ENCODE measurements at regions not wholly inside any gene's neighbourhood (a gene's known extent, or its start where the extent isn't known, plus 50 kb on each side); places are given as distances from the start of the nearest gene placed in this dataset.
A peak's percentile ranks its signal among the peaks of the same experiment; 100 is the strongest.

DNA sequence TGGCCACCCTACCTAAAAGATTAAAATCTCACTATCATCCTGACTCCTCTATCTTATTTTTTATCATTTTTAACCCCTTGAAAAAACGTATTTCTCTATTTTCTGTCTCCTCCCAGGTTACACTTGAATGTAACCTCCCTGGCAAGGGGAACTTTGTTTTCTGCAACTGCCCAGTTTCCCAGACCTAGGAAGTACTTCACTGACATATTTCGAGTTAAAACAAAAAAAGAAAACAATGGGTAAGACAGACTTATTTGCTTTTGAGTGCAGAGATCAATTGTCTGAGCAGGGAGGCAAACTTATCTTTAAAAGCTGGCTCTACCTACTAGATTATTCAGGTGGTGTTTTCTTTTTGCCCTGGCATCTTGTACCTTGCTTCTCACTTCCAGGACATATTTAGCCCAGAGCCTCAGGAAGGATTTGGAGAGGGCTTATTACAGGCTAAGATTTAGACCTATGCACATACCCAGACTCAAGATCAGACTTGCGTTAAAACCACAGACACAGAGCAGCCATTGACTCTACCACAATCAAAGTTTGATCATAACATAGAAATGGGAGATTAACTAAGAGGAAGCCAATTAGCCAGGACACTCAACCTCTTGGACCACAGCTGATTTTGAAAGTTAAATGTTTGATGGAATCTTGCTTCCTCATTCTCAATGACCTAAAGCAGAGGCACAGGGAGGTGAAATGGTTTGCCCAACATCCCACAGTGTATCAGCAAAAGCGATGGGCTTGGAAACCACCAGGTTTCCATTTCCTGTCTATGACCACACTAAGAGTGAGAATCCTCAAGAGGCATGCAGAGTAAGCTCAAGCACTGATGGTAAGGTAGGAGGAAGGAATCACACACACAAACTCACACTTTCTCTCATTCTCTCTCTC lies 169.5 kb upstream of the THBS1 start:
- Histone ChIP-seq H4K20me1 (ENCODE audit: insufficient read depth, low read length) (no peaks in the 10 kb centered on the region), H3K79me2 (ENCODE audit: insufficient read depth, low read length) (no peaks in the 10 kb centered on the region), H3K9ac (ENCODE audit: low read length) (no peak overlapping the region), H3K4me3 (ENCODE audit: insufficient read depth, low read depth, low read length) (no peak overlapping the region), H3K4me2 (ENCODE audit: low read length) (no peak overlapping the region), H3K4me1 (ENCODE audit: insufficient read depth, low read length) (no peaks in the 10 kb centered on the region), H3K9me3 (ENCODE audit: insufficient read depth, low read depth, low read length) (peaks cover 8% of the 10 kb centered on the region), H2AFZ (ENCODE audit: low read depth, low read length) (no peak overlapping the region), H3K27me3 (ENCODE audit: insufficient read depth, low read length) (no peaks in the 10 kb centered on the region), H3K36me3 (ENCODE audit: insufficient read depth, low read length) (no peaks in the 10 kb centered on the region), H3K27ac (ENCODE audit: low read depth, low read length) (no peak overlapping the region)
- Mint-ChIP-seq H3K27me3 (ENCODE audit: low read depth, unreplicated experiment) (no peaks in the 10 kb centered on the region), H3K4me1 (ENCODE audit: low read depth, unreplicated experiment) (peaks cover 18% of the 10 kb centered on the region), H3K36me3 (ENCODE audit: low read depth, unreplicated experiment) (peaks cover 2% of the 10 kb centered on the region), H3K4me3 (ENCODE audit: unreplicated experiment) (no peak overlapping the region), H3K27ac (ENCODE audit: unreplicated experiment) (peak overlapping the region; percentile 82), H3K9me3 (ENCODE audit: unreplicated experiment) (peaks cover 8% of the 10 kb centered on the region)
- FAIRE-seq (peak; percentile 82), DNase-seq (ENCODE audit: low read depth) (peak; percentile 50)
- TF ChIP-seq, protein P1, sequence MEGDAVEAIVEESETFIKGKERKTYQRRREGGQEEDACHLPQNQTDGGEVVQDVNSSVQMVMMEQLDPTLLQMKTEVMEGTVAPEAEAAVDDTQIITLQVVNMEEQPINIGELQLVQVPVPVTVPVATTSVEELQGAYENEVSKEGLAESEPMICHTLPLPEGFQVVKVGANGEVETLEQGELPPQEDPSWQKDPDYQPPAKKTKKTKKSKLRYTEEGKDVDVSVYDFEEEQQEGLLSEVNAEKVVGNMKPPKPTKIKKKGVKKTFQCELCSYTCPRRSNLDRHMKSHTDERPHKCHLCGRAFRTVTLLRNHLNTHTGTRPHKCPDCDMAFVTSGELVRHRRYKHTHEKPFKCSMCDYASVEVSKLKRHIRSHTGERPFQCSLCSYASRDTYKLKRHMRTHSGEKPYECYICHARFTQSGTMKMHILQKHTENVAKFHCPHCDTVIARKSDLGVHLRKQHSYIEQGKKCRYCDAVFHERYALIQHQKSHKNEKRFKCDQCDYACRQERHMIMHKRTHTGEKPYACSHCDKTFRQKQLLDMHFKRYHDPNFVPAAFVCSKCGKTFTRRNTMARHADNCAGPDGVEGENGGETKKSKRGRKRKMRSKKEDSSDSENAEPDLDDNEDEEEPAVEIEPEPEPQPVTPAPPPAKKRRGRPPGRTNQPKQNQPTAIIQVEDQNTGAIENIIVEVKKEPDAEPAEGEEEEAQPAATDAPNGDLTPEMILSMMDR (IDR thresholded peaks at IDR 0.05; ENCODE audit: insufficient read depth, low read depth, low read length) = no peak
- no peak for TF ChIP-seq EZH2 (IDR thresholded peaks at IDR 0.05; ENCODE audit: insufficient read depth, low read length)

DNA sequence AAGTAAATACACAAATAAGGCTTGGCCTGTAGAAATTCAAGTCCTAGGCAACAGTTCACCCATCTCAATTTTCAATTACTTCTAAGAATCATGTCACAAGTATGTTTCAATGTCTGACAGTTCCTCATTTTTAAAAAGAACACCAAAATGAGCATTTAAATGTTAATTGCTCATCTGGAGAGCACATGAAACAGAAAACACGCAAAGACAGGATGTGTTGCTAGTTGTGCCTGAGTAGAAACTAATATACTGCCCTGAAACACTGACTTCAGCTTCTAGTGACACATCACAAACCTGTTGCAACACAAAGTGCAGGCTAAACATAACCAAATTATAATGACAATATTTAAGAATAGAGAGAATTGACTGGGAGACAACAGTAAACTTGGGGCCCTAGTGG lies 167.3 kb upstream of the THBS1 start:
- H3K9me3 Mint-ChIP-seq (ENCODE audit: unreplicated experiment) = peaks cover 13% of the 10 kb centered on the region
- H3K27me3 Mint-ChIP-seq (ENCODE audit: low read depth, unreplicated experiment) = no peaks in the 10 kb centered on the region
- no peak overlapping the region for H3K4me3 Mint-ChIP-seq (ENCODE audit: unreplicated experiment)
- H3K27ac Mint-ChIP-seq (ENCODE audit: unreplicated experiment) = no peak overlapping the region
- TF ChIP-seq, protein P1 (IDR thresholded peaks at IDR 0.05; ENCODE audit: insufficient read depth, low read depth, low read length) = no peak
- TF ChIP-seq EZH2 (IDR thresholded peaks at IDR 0.05; ENCODE audit: insufficient read depth, low read length) = no peak
- no peak overlapping the region for H2AFZ ChIP-seq (ENCODE audit: low read depth, low read length)
- no peak for DNase-seq (ENCODE audit: low read depth)
- peaks cover 10% of the 10 kb centered on the region for H3K9me3 ChIP-seq (ENCODE audit: insufficient read depth, low read depth, low read length)
- no peaks in the 10 kb centered on the region for H4K20me1 ChIP-seq (ENCODE audit: insufficient read depth, low read length)
- H3K4me3 ChIP-seq (ENCODE audit: insufficient read depth, low read depth, low read length) = no peak overlapping the region
- no peak overlapping the region for H3K27ac ChIP-seq (ENCODE audit: low read depth, low read length)
- H3K4me1 Mint-ChIP-seq (ENCODE audit: low read depth, unreplicated experiment) = peaks cover 18% of the 10 kb centered on the region
- no peak overlapping the region for H3K4me2 ChIP-seq (ENCODE audit: low read length)
- H3K36me3 Mint-ChIP-seq (ENCODE audit: low read depth, unreplicated experiment) = peaks cover 4% of the 10 kb centered on the region
- no peaks in the 10 kb centered on the region for H3K27me3 ChIP-seq (ENCODE audit: insufficient read depth, low read length)
- H3K36me3 ChIP-seq (ENCODE audit: insufficient read depth, low read length) = no peaks in the 10 kb centered on the region
- H3K4me1 ChIP-seq (ENCODE audit: insufficient read depth, low read length) = no peaks in the 10 kb centered on the region
- H3K9ac ChIP-seq (ENCODE audit: low read length) = no peak overlapping the region
- no peak for FAIRE-seq
- H3K79me2 ChIP-seq (ENCODE audit: insufficient read depth, low read length) = no peaks in the 10 kb centered on the region

DNA sequence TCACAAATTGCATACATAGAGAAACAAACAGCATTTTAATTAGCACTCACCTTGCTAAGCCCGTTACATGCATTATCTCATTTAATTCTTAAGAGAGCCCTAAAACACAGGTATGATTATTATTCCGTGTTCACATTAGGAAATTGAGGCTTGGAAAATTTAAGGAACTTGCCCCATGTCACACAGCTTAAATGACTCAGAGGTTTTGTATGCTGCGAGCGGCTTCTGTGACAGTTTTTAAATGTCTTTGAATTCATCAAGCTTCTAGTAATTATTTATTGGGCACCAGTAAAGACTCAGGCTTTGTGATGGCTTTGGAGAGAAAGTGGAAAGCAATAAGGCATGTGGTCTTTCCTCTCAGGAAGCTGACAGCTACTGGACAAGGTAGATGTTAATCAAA lies 166.7 kb upstream of the THBS1 start:
- H3K4me2 ChIP-seq (ENCODE audit: low read length) = no peak overlapping the region
- H3K27ac ChIP-seq (ENCODE audit: low read depth, low read length) = no peak overlapping the region
- H3K27me3 Mint-ChIP-seq (ENCODE audit: low read depth, unreplicated experiment) = no peaks in the 10 kb centered on the region

More for the DNA sequence above, 166.7 kb upstream of the THBS1 start:
- Histone ChIP-seq H3K4me1 (ENCODE audit: insufficient read depth, low read length) (no peaks in the 10 kb centered on the region), H3K4me3 (ENCODE audit: insufficient read depth, low read depth, low read length) (no peak overlapping the region), H3K79me2 (ENCODE audit: insufficient read depth, low read length) (no peaks in the 10 kb centered on the region), H3K36me3 (ENCODE audit: insufficient read depth, low read length) (no peaks in the 10 kb centered on the region), H3K9ac (ENCODE audit: low read length) (no peak overlapping the region), H3K9me3 (ENCODE audit: insufficient read depth, low read depth, low read length) (peaks cover 10% of the 10 kb centered on the region), H2AFZ (ENCODE audit: low read depth, low read length) (no peak overlapping the region), H4K20me1 (ENCODE audit: insufficient read depth, low read length) (no peaks in the 10 kb centered on the region), H3K27me3 (ENCODE audit: insufficient read depth, low read length) (no peaks in the 10 kb centered on the region)
- peaks cover 13% of the 10 kb centered on the region for H3K9me3 Mint-ChIP-seq (ENCODE audit: unreplicated experiment)
- peaks cover 4% of the 10 kb centered on the region for H3K36me3 Mint-ChIP-seq (ENCODE audit: low read depth, unreplicated experiment)
- H3K4me3 Mint-ChIP-seq (ENCODE audit: unreplicated experiment) = no peak overlapping the region
- H3K4me1 Mint-ChIP-seq (ENCODE audit: low read depth, unreplicated experiment) = peaks cover 19% of the 10 kb centered on the region
- FAIRE-seq (no peak), DNase-seq (ENCODE audit: low read depth) (no peak)
- no peak for TF ChIP-seq EZH2 (IDR thresholded peaks at IDR 0.05; ENCODE audit: insufficient read depth, low read length)
- TF ChIP-seq, protein P1 (IDR thresholded peaks at IDR 0.05; ENCODE audit: insufficient read depth, low read depth, low read length) = no peak
- H3K27ac Mint-ChIP-seq (ENCODE audit: unreplicated experiment) = no peak overlapping the region
